HG02840 (cell line): ENCODE measurements at regions not wholly inside any gene's neighbourhood (a gene's known extent, or its start where the extent isn't known, plus 50 kb on each side); places are given as distances from the start of the nearest gene placed in this dataset.
A peak's percentile ranks its signal among the peaks of the same experiment; 100 is the strongest.

Experiments used
- ATAC-seq: cut with Tn5 transposase; IDR thresholded peaks from one replicate; pipeline ENCODE4 v1.9.1; 2021; ENCODE audit warnings: mild to moderate bottlenecking, moderate library complexity, moderate number of reproducible peaks; ENCODE audit not compliant: unreplicated experiment, low FRiP score

DNA sequence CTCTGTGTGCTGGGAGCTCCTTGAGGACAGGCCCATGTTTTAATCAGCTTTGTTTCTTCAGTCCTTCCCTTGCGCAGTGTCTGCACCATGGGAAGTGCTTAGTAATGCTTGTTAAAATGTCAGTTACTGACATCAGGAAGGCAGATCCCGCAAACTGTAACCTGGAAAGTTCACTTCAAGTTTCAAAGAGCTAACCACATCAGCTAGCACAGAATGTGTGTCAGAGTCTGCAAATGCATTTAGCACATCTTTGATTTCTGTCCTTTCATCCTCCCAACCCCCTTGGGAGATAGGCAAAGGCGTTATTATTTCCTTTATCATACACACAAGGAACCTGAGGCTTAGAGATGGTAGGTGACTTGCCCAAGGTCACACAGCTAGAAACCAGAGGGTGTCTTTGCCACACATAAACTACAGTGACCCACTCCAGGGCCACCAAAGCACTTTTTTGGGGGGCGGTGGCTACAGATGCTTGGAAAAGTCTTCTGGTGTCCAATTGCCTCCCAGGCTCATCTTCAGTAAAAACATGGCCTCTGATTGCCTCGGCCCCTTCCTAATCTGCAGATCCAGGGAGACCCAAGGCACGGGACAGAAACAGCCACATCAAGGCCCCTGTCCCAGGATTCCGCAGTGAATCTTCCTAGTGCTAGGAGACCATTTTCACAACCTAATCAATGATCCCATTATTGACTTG, 116.2 kb upstream of the GPR26 start:
- ATAC-seq: no peak

DNA sequence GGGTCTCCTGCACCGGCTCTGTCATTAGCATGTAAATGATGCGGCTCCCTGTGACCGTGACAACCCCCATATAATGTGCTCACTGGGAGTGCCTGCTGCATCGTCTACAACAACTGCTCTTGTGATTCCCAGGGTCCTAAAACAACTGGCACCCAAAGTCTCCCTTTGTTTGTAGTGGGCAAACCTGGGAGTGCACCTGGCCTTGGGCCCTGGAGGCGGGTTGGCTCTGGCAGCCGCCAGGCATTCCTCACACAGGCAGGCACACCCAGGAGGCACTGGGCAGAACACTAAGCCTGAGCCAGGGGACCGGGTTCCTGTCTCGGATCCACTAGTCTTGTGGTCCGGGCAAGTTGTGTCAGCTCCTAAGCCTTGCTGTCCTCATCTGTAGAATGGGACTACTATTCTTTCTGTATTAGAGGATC, 115.5 kb upstream of the GPR26 start:
- no peak for ATAC-seq

DNA sequence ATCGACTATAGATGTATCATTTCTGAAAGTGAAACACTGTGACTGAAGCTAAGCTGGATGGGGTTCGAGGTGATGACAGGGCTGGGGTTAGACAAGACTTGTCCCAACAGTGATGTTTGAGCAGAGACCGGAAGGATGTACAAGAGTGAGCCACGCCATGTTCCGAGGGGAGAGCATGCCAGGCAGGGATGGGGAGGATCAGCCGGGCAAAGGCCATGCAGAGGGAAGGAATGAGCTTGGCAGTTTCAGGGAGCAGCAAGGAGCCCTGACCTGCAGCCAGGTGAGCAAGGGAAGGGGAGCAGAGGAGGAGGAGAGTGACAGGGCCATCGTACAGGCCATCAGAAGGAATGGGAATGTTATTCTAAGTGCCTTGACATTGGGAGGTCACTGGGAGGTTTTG, 114.9 kb upstream of the GPR26 start:
- no peak for ATAC-seq

DNA sequence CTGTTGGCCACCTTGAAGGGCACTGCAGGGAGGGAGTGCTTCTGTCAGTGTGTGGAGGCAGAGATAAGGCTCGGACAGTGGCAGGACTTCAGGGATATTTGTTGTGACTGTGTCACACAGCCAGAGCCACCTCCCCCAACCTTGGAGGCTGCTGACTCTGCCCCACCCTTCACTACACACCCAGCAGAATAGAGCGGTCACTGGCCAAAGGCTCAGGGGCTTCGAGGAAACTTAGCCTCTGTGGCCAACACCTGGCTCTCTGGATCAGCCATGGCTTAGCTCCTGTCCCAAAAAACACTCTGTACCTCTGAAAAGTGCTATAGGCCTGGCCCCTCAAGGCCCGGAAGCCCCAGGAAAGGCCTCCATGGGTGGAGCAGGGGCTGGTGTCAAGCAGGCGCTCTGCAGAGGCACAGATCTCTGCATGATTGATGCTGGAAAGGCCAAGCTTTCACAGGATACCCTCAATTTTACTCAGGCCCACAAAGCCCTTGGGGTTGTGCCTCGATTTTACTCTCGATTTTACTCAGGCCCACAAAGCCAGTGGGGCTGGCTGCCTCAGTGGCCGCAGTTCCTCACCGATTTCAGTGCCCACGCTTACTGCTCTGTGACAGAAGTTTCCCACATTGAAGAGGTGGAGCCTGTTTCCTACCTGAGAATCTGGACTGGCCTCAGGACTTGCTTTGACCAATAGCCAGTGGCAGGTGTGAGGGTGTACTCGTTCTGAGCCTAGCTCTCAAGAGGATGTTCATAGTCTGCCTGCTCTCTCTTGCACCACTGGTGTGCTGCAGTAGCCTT, 113.2 kb upstream of the GPR26 start:
- peak; percentile 46 for ATAC-seq

DNA sequence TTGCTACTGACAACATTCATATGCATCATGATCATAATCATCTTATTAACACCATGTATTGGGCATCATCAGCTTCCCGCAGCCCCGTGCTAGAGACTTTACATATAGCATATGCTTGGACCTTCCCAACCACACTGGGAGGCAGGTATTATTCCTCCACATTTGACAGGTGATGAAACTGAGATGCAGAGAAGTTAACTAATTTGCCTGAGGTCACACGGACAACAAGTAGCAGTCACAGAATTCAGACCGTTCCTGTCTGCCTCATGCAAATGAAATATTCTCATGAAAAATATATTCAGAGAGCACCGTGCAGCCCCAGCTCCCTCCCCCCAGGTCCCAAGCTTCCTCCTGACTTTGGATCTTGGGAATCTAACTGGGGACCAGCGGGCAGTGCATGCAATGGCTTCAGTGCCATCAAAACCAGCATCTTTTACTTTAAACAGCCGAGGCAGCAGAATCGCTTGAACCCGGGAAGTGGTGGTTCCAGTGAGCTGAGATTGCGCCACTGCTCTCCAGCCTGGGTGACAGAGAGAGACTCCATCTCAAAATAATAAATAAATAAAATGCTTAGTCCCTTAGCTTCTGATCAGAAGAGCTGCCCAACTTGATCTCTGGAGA, 112.2 kb upstream of the GPR26 start:
- no peak for ATAC-seq

DNA sequence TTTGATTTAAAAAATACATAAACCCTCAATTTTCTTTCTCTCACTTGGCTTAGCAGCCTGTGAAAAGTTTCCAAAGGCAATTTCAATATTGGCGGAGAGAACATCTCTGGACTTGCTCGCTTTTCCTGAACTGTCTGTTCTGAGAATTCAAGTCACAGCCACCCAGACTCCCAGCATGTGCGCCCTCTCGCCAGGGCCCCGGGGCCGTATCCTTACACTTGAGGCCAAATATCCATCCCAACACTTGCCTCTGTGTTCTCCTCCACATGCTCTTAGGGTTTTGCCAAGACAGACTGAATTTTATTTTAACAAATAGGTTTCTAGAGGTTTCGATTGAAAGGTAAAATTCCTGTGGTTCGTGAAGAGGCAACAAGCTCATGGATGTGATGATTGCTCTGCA, 111.5 kb upstream of the GPR26 start:
- ATAC-seq: no peak

DNA sequence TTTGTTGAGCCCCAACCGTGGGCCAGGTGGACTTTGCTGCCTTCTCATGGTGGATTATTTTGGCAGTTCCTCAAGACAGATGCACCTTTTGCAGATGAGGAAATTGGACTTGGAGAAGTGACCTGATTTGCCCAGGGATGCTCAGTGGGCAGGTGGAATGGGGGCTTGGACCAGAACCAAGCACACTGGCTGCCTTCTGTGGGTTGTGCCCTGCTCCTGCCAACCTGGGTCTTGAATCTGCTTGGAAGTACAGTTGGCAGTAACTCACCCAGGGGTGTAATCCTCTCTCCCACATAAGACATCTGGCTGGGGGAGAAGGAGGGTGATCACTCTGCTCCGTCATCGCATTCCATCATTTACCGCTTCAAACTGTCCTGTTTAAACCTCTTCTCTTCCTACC, 110.5 kb upstream of the GPR26 start:
- ATAC-seq: no peak

DNA sequence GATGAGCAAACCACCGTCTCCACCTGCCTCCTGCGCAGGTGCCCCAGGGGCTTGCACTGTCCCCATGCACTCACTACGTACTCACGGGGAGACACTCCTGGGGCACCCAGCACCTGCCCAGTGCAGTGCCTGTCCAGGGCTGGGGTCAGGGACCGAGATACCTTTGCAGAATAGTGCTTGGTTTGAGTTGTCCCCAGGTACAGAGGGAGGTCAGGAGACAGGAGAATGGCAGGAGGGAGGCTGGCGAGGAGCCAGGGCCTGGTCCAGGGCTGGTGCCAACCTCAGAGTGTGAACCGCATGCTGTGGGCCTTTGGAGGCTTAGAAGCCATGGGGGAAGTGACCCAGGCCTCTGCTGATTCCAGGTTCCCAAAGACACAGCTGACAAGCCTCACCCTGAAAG, 110.1 kb upstream of the GPR26 start:
- no peak for ATAC-seq

DNA sequence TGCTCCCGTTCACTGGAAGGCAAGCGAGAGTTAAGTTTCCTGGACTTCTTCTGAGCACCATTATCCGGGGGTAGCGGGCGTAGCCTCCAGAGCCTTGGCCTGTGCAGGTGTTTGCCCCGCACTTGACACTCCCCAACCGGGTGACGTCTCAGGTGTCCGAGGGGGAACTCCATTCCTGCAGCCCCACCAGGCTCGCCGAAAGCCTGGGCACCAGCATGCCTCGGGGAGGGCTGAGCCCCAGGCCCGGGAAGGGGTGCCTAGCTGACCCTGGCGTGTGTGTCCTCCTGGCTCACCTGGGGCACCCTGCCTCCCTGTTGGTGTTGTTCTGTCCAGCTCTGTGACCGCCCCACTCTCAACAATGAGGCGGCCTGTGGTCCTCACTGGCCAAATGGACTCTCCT, 109.4 kb upstream of the GPR26 start:
- ATAC-seq: no peak

DNA sequence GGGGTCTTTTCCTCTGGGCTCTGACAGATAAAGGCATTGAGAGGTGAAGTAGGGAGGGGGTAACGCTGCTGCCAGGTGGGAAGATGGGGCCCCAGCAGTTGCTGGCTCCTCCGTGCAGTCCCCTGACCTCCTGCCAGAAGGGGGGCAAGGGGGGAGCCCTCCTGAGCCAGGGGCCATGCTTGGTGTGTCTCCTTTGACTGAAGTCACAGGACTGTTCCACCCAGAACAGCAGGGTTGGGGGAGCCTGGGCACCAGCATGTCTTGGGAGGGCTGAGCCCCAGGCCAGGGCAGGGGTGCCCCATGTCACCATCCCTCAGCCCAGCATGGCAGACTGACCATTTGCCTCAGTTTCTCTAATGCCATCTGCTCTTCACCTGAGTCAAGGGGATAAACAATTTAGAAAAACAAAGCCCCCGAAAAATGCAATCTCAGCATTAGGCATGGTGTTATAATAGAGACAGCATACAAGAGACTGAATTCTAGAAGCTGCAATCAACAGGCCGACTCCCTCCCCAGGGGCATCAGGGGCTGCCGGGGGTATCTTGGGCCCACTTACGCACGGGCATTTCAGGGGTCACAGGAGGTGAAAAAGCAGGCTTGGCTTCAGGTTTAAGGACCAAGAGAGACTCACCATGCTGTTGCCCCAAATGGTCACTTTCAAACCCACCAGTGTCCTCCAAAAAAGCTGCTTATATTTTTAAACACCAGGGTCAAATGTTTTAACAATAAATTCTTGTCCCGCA, 108.6 kb upstream of the GPR26 start:
- no peak for ATAC-seq

DNA sequence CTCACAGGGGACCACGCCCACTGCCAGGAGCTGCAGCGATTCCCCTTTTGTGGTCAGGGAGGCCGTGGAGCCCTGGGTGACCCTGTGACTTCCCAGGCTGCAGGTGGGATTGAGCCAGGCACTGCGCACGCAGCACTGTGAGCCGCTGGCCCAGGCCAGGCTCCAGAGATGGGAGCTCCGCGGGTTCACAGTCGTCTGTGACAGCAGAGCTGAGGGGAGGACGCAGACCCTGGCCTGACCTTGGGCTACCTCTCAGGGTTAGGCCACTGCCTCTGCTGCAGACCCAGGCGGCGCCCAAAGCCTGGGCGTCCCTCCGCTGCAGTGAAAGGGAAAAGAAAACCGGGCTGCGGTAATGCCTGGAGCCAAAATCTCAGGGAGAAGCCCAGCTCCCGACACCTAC, 107.5 kb upstream of the GPR26 start:
- ATAC-seq: no peak

DNA sequence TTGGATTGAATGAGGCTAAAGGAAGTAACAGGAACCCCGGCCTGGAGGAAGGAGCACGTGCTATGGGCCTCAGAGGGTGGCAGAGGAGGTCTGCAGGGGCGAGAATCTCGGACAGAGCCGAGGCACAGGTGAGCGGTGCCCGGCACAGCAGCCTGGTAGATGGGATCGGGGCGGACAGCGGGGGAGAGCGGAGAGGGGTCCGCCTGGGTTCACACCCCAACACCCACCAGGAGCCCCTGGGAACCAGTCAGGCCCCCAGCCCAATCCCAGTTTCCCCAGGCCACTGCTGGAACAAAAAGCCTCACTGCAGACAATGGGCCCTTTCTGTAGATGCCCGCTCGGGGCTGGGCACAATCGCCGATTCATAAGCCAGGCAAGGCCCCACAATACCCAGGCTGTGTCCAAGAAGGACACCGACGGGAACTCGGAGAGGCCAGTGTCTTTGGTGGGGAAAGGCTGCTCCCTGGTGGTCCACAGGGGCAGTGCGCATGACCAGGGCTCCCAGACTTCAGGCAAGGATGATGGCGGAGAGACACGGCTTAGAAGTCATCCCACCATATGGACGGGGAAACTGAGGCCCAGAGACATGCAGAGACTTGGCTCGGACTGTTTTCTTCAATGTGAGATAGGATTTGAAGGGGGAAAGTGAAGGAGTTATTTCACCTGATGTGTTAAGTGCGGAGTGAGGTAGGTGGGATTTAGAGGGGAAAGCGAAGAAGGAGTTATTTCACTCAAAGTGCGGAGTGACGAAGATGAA, 106.9 kb upstream of the GPR26 start:
- ATAC-seq: peak; percentile 59

DNA sequence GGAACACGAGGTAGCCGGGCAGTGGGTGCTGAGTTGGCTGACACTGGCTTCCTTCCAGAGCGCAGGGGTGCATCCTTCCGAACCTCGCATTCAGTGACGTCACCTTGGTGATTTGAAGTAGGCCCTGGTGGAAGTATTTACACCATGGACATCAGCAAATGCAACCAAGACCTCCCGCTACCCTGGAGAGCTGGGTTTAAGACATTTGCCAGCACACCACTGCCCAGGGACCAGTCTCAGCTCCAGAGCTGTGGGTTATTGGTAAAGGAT, 106.4 kb upstream of the GPR26 start:
- ATAC-seq: no peak

DNA sequence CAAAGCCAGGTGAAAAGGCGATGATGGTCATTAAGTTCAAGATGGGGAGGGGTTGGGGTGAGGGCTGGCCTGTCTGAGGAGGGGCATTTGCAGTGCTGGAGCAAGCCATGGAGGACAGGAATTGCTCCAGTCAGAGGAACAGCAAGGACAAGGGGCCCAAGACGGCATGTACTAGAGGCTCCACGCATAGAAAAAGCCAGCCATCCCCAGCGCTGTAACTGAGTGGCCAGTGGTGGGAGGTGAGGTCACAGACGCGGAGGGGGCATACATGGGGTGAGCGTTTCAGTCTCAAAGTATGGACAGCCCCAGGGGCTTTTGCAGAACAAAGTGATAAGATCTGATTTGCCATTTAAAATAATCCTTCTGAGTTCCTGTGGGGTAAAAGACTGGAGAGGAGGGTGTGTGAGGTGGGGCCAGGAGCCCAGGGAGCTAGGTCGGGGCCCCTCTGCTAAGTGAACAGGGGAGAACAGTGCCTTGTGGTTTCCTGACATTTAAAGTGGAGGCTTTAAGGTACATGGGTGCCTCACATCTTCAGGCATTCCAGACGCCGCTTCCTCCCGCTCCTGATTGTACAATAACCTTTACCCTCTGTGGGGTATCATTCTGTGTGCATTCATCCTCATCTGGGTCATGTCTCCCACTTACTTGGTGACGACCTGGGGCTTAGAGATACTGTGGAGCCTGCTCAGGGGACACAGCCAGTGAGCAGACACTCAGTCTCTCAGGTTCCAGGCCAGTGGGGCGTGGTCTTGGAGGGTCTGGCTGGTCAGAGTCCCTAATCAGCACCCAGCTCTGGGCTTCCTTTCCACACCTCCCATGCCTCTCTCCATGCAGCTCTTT, 105.6 kb upstream of the GPR26 start:
- no peak for ATAC-seq

DNA sequence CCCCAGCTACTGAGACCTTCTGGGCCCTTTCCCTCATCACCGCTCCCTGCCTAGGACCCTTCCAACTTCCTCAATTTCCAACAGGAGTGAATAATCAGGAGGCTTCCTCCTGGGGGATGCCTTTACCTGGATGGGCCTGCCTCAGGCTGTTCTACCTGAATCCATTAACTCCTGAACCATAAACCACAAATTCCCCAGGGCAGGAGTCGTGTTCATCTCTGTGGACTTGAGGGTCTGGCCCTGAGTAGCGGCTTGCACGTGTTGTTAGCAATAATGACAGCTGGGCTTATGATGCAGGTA, 105.1 kb upstream of the GPR26 start:
- ATAC-seq: no peak

DNA sequence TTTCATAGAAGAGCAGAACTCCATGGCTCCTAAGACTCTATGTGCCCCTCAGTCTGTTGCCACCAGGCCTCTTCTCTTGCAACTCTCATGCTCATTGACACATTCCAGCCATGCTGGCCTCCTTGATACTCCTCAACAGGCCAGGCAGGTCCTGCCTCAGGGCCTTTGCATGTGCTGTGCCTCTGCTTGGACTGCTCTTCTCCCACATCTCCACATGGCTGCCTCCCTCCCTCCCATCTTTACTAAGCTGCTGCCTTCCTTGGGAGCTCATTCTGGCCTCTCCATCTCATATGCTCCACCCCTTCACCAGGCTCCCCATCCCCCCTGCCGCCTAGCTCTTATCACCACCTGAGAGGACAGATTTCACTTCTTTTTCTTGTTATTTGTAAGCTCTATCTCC, 103.8 kb upstream of the GPR26 start:
- no peak for ATAC-seq

DNA sequence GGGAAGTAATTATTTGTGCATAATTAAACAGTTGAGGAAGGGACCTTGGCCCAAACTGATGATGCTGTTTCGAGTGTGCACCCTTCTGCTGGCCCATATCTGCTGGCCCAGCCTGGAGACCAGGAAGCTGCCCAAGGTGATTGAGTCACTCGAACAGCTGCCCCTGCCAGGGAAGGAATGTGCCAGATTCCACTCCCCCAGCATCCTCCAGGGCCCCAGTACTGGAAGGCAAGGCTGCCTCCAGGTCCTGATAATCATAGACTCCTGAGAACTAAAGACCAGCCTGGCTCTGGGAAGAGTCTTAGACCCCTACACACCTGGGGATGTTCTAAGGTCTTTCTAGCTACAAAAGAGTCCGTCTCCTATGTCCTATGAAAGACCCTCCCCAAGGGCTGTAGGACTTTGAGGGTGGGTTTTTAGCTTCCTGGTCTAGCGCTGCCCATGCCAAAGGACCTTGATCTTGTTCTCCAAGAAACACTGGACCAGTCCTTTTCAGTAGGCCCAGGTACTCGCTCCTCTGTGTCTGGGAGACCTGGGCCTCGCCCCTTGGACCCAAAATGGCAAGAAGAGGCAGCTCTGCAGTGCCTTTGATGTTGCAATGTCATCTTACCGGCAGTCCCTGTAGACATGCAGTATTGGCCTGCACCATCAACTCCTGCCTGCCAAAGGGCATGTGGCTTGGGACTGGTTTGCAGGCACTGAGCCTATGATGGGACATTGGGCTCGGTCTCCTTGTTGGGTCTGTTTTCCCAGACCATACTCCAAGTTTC, 103.2 kb upstream of the GPR26 start:
- no peak for ATAC-seq

DNA sequence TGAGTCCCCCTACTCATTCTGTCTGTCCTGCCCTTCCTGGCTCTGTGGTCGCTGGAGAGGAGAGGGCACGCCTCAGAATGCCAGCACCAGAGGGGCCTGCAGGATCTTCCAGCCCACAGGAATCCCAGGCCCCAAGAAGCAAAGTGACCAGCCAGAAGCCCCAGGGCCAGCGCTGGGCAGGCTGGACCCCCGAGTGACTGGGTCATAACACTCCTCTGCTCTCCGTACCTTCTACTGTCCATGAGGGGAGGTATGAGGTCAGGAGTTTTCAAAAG, 102.6 kb upstream of the GPR26 start:
- no peak for ATAC-seq

DNA sequence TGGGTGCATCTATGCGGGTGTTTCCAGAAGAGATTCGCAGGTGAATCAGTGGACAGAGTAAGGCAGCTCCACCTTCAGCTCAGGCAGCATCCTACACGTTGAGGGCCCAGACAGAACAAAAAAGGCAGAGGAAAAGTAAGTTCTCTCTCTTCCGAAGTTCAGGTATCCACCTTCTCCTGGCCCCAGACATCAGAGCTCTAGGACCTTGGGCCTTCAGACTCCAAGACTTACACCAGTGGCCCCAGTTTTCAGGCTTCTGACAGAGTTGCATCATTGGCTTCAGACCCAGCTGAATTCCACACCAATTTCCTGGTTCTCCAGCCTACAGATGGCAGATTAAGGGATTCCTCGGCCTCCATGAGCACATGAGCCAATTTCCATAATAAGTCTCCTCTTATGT, 102.2 kb upstream of the GPR26 start:
- no peak for ATAC-seq
